ENCODE measurements at regions not wholly inside any gene's neighbourhood (a gene's known extent, or its start where the extent isn't known, plus 50 kb on each side); places are given as distances from the start of the nearest gene placed in this dataset.

DNA sequence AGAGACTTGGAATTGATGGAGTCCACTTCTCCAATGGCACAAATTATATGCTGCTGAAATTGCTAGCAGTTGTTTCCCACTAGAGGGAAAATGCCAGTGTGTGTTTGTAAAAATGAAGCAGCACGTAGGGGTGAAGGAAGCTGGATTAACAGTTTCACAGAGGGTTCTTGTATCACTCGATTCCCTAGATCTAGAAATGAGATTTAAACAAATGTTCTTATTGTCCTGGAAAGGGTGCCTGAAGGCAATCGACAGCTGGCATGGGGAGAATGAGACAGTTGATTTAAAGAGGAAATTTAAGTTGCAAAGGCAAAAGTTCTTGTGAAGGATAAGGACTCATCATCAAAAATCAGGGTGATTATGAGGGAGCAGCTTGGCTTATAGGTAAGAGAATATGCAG lies 234.8 kb upstream of the ARPP21 start:
- Histone ChIP-seq H3K4me3 (ENCODE audit: low read length) (no peak overlapping the region), H3K9me3 (ENCODE audit: low read length) (no peaks in the 10 kb centered on the region), H3K4me1 (ENCODE audit: insufficient read depth, low read length) (no peaks in the 10 kb centered on the region), H3K36me3 (ENCODE audit: insufficient read depth, low read length) (no peaks in the 10 kb centered on the region), H2AFZ (ENCODE audit: low read depth, low read length) (no peak overlapping the region), H3K27me3 (ENCODE audit: insufficient read depth, low read length) (no peaks in the 10 kb centered on the region)

DNA sequence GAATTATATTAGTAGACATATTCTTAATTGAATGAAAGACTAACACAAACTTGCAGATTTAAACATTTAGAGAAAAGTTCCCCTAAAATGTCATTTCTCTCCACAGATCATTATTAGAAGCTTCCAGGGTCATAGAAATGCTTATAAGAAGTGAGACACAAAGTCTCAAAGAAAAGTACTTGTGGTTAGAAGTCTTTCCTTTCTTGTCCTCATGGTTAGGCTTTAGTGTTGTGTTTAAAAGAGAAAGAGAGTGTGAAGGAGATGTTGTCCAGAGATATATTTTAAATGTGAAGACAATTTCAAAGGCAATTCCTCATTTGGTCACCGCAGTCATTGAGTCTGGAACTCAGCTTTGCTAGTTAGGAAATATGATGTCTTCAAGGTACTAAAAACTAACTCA lies 230.4 kb upstream of the ARPP21 start:
- Histone ChIP-seq H3K36me3 (ENCODE audit: insufficient read depth, low read length) (no peaks in the 10 kb centered on the region), H3K4me3 (ENCODE audit: low read length) (no peak overlapping the region), H3K27me3 (ENCODE audit: insufficient read depth, low read length) (no peaks in the 10 kb centered on the region), H3K4me1 (ENCODE audit: insufficient read depth, low read length) (no peaks in the 10 kb centered on the region), H2AFZ (ENCODE audit: low read depth, low read length) (no peak overlapping the region), H3K9me3 (ENCODE audit: low read length) (no peaks in the 10 kb centered on the region)

DNA sequence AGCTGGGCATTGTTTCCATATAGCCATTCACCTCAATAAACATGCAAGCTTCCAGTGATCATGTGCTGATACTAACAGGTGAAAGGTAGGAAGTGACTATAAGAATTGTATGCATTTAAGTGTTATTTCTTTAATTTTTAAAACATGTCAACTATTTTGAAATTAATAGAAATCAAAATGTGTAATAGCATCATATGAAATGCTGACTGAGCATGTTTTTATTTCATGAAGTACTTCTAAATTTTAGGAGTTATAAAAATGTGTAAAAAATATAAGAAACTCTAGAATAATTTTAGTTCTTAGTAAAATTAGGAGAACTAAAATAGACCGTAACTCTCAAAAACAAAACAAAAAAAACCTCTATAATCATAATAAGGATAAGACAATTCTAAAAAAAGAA lies 229.3 kb upstream of the ARPP21 start:
- H3K27me3 ChIP-seq (ENCODE audit: insufficient read depth, low read length) = no peaks in the 10 kb centered on the region
- H3K4me1 ChIP-seq (ENCODE audit: insufficient read depth, low read length) = no peaks in the 10 kb centered on the region
- no peak overlapping the region for H3K4me3 ChIP-seq (ENCODE audit: low read length)
- no peaks in the 10 kb centered on the region for H3K36me3 ChIP-seq (ENCODE audit: insufficient read depth, low read length)
- H2AFZ ChIP-seq (ENCODE audit: low read depth, low read length) = no peak overlapping the region
- no peaks in the 10 kb centered on the region for H3K9me3 ChIP-seq (ENCODE audit: low read length)

DNA sequence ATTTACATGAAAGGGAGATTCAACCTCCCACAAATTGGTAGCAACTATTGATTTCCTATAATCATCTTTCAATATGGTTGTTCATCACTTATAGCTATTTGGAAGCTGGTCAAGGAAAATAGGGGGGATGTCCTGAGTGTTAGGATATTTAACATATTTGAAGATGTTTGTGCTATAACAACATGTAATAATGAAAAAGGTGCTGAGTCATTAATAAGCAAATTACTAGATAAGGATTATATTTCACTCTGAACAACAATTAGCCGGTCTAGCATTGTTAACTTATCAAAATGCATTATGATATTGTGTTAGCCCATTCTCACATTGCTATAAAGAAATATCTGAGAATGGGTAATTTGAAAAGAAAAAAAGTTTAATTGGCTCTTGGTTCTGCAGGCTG lies 225.8 kb upstream of the ARPP21 start:
- H2AFZ ChIP-seq (ENCODE audit: low read depth, low read length) = no peak overlapping the region
- no peaks in the 10 kb centered on the region for H3K4me1 ChIP-seq (ENCODE audit: insufficient read depth, low read length)
- H3K9me3 ChIP-seq (ENCODE audit: low read length) = no peaks in the 10 kb centered on the region
- H3K4me3 ChIP-seq (ENCODE audit: low read length) = no peak overlapping the region
- no peaks in the 10 kb centered on the region for H3K27me3 ChIP-seq (ENCODE audit: insufficient read depth, low read length)
- H3K36me3 ChIP-seq (ENCODE audit: insufficient read depth, low read length) = no peaks in the 10 kb centered on the region

DNA sequence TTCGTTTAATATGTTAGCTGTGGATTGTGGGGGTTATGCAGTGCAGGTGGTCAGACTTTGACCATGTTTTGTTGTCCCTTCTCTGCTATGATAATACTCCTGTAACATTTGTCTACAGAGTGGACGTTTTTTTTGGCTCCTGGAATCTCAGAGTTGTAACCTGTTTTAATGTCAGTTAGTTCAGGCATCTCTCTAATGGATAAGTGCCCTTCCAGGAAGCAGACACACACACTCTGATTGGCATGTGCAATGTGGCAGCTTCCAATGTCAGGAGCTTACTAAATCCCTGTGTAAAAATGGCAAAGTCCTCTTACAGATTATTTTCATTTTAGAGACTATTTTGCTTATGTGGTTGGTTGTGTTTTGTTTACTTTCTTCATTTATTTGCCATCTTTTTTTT lies 222.2 kb upstream of the ARPP21 start:
- no peaks in the 10 kb centered on the region for H3K36me3 ChIP-seq (ENCODE audit: insufficient read depth, low read length)
- no peak overlapping the region for H2AFZ ChIP-seq (ENCODE audit: low read depth, low read length)
- H3K4me1 ChIP-seq (ENCODE audit: insufficient read depth, low read length) = no peaks in the 10 kb centered on the region
- no peaks in the 10 kb centered on the region for H3K9me3 ChIP-seq (ENCODE audit: low read length)
- H3K4me3 ChIP-seq (ENCODE audit: low read length) = no peak overlapping the region
- no peaks in the 10 kb centered on the region for H3K27me3 ChIP-seq (ENCODE audit: insufficient read depth, low read length)

DNA sequence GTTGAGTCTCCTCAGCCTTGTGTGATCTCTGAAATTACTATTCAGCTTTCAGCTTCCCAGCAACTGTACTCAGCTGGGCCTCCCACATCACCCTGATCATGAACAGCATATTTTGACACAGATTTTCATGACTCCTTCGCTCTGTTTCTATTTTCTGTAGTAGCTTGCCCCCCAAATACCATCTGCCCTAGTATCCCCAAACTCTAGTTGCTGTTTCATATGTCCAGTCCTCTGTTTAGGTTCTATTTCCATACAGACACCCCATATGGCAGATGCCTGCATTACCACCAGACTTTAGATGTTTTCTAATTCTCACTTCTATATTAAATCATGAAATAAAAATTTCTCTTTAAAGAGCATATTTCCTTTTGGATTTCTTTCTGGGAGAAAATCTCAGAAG lies 217.2 kb upstream of the ARPP21 start:
- Histone ChIP-seq H3K27me3 (ENCODE audit: insufficient read depth, low read length) (no peaks in the 10 kb centered on the region), H3K9me3 (ENCODE audit: low read length) (no peaks in the 10 kb centered on the region), H3K4me1 (ENCODE audit: insufficient read depth, low read length) (no peaks in the 10 kb centered on the region), H2AFZ (ENCODE audit: low read depth, low read length) (no peak overlapping the region), H3K4me3 (ENCODE audit: low read length) (no peak overlapping the region), H3K36me3 (ENCODE audit: insufficient read depth, low read length) (no peaks in the 10 kb centered on the region)

DNA sequence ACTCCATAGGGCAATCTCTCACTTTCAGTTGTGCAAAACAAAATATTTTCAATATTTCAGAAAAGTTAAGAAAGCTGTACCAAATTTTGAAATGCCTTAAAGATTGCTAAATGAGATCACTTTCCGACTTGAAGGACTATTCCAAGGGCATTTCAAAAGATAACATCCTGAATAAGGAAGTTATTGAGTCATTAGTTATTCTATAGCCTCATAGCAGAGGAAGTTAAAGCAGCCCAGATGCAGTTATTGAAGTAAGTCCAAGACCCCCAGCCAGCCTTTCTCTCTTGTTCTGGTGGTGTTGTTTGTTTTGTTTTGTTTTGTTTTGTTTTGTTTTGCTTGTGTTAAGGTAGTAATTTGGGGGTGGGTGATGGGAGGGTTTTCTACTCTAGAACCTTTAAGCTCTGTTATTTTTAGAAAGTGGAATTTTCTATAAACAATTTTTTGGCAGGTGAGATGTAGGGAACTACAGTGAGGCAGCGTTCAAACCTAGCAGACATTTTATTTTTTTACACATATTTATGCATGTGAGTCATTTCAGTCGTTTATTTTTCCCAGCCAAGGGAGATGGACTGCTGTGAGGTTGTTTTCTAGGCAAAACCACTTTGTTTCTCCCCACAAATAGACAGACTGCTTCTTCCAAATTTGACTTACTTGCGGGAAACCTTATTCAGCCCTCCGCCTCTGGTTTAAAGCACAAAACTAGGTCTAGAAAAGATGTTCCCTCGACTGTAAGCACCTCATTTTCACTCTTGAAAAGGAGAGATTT lies 216.3 kb upstream of the ARPP21 start:
- no peaks in the 10 kb centered on the region for H3K27me3 ChIP-seq (ENCODE audit: insufficient read depth, low read length)
- H3K9me3 ChIP-seq (ENCODE audit: low read length) = no peaks in the 10 kb centered on the region
- no peak overlapping the region for H3K4me3 ChIP-seq (ENCODE audit: low read length)
- H3K36me3 ChIP-seq (ENCODE audit: insufficient read depth, low read length) = no peaks in the 10 kb centered on the region
- H3K4me1 ChIP-seq (ENCODE audit: insufficient read depth, low read length) = no peaks in the 10 kb centered on the region
- H2AFZ ChIP-seq (ENCODE audit: low read depth, low read length) = no peak overlapping the region

DNA sequence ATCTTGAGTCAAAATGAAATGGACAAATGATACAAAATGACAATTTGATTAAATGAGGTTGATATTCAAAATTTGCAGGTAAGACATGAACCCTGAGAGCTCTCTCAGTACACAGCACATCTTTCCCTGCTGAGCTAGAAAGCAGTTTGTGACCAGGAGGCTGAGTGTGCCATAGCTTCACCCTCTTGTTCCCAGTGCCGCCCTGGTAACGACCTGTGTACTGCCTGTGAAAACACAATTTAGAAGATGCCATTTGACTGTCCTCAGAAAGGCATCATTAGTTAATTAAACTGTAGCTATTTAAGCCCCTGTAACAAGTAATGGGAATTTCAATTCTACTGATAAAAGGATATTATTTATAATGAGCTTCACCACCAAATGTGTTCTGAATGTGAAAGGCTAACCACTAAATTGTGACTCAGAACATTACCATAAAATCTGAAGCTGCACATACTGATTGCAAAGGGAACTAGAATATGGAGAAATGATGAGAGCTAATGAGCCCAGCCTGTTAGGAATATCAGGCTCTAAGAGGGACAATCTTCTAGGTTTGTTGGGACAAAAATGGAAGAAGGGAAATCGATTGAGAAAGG lies 212.9 kb upstream of the ARPP21 start:
- Histone ChIP-seq H3K9me3 (ENCODE audit: low read length) (no peaks in the 10 kb centered on the region), H3K27me3 (ENCODE audit: insufficient read depth, low read length) (no peaks in the 10 kb centered on the region), H2AFZ (ENCODE audit: low read depth, low read length) (no peak overlapping the region), H3K36me3 (ENCODE audit: insufficient read depth, low read length) (no peaks in the 10 kb centered on the region), H3K4me3 (ENCODE audit: low read length) (no peak overlapping the region), H3K4me1 (ENCODE audit: insufficient read depth, low read length) (no peaks in the 10 kb centered on the region)

DNA sequence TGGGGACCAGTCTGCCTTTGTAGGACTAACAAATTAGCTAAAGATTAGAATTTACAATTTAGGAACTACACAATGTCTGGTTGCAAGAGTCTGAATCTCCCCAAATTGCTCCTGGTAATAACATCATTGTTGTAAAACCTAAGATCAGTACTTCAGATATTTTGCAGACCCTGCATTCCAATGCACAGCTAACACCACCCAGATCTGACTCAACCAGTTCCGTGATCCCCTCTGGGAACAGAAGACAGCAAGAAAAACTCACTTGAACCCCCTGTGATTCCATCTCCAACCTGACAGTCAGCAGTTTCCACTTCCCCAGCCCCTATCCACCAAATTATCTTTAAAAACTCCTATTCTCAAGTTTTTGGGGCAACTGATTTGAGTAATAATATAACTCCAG lies 201.9 kb upstream of the ARPP21 start:
- Histone ChIP-seq H3K4me3 (ENCODE audit: low read length) (no peak overlapping the region), H3K4me1 (ENCODE audit: insufficient read depth, low read length) (no peaks in the 10 kb centered on the region), H3K27me3 (ENCODE audit: insufficient read depth, low read length) (no peaks in the 10 kb centered on the region), H3K36me3 (ENCODE audit: insufficient read depth, low read length) (no peaks in the 10 kb centered on the region), H2AFZ (ENCODE audit: low read depth, low read length) (no peak overlapping the region), H3K9me3 (ENCODE audit: low read length) (no peaks in the 10 kb centered on the region)

DNA sequence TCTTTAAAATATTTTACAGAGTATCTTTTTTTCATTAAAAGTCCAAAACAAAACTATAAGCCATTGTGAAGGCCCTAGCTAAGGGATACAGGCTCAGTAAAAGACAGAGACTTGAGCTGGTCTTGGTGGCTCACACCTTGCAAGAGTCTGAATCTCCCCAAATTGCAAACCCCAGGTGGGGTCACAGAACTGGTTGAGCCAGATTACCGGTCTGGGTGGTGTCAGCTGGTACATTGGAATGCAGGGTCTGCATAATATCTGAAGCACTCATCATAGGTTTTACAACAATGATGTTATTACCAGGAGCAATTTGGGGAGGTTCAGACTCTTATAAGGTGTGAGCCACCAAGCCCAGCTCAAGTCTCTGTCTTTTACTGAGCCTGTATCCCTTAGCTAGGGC lies 201.2 kb upstream of the ARPP21 start:
- Histone ChIP-seq H3K27me3 (ENCODE audit: insufficient read depth, low read length) (no peaks in the 10 kb centered on the region), H3K36me3 (ENCODE audit: insufficient read depth, low read length) (no peaks in the 10 kb centered on the region), H2AFZ (ENCODE audit: low read depth, low read length) (no peak overlapping the region), H3K4me1 (ENCODE audit: insufficient read depth, low read length) (no peaks in the 10 kb centered on the region), H3K9me3 (ENCODE audit: low read length) (no peaks in the 10 kb centered on the region), H3K4me3 (ENCODE audit: low read length) (no peak overlapping the region)

DNA sequence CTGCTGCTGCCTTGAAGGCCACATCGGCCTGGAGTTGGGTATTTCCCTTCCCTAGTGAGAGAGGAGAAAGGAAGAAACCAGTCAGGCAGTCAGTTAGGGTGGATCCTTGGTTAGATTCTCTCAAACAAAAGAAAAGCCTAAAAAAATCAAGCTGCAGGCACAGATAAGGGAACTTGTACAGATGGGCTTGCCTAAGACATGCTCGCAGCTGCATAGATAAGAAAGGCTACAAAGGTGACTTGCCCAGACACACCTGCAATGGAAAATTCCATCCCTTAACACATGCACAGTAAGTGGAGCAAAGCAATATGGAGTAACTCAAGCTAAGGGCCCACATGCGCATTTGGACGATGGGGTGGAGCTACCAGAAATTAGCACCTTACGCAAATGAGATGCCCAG lies 199.7 kb upstream of the ARPP21 start:
- H3K36me3 ChIP-seq (ENCODE audit: insufficient read depth, low read length) = no peaks in the 10 kb centered on the region
- no peaks in the 10 kb centered on the region for H3K4me1 ChIP-seq (ENCODE audit: insufficient read depth, low read length)
- no peak overlapping the region for H3K4me3 ChIP-seq (ENCODE audit: low read length)
- no peaks in the 10 kb centered on the region for H3K9me3 ChIP-seq (ENCODE audit: low read length)
- H3K27me3 ChIP-seq (ENCODE audit: insufficient read depth, low read length) = no peaks in the 10 kb centered on the region
- H2AFZ ChIP-seq (ENCODE audit: low read depth, low read length) = no peak overlapping the region

DNA sequence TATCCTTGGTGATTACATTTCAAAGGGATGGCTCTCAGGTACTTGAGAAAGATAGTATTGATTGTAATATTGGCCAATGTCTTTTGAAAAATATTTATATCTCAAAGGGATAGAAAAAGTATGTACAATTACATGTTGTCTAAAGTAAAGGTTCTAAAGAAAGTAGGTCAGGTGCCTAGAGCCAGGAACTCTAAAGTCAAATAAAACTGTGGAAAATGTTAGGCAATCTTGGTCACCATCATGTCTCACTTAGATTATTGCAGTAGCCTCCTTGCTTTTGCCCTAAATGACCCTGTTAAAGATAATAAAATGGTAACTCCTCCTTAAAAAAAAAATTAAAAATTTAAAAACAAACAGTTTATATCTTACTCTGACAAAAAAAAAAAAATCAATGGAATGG lies 198.5 kb upstream of the ARPP21 start:
- Histone ChIP-seq H3K36me3 (ENCODE audit: insufficient read depth, low read length) (no peaks in the 10 kb centered on the region), H3K4me3 (ENCODE audit: low read length) (no peak overlapping the region), H3K9me3 (ENCODE audit: low read length) (no peaks in the 10 kb centered on the region), H2AFZ (ENCODE audit: low read depth, low read length) (no peak overlapping the region), H3K27me3 (ENCODE audit: insufficient read depth, low read length) (no peaks in the 10 kb centered on the region), H3K4me1 (ENCODE audit: insufficient read depth, low read length) (no peaks in the 10 kb centered on the region)

DNA sequence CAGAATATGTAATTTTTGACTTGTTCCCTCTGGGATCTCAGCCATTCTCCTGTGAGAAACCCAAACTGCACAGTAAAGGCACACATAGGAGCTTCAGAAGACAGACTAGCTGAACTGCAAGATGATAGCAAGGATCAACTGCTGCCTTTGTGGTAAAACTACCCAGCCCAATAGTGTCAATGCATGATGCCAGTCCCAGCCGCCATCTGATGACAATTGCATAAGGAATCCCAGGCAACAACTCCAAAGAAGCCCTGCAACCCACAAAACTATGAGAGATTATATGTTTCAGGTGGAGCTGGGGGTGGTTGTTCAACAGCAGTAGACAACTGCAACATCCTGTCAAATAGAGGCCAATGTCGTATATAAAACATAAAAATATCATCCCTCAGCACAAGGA lies 192.4 kb upstream of the ARPP21 start:
- Histone ChIP-seq H3K4me1 (ENCODE audit: insufficient read depth, low read length) (no peaks in the 10 kb centered on the region), H2AFZ (ENCODE audit: low read depth, low read length) (no peak overlapping the region), H3K4me3 (ENCODE audit: low read length) (no peak overlapping the region), H3K9me3 (ENCODE audit: low read length) (no peaks in the 10 kb centered on the region), H3K27me3 (ENCODE audit: insufficient read depth, low read length) (no peaks in the 10 kb centered on the region), H3K36me3 (ENCODE audit: insufficient read depth, low read length) (no peaks in the 10 kb centered on the region)

DNA sequence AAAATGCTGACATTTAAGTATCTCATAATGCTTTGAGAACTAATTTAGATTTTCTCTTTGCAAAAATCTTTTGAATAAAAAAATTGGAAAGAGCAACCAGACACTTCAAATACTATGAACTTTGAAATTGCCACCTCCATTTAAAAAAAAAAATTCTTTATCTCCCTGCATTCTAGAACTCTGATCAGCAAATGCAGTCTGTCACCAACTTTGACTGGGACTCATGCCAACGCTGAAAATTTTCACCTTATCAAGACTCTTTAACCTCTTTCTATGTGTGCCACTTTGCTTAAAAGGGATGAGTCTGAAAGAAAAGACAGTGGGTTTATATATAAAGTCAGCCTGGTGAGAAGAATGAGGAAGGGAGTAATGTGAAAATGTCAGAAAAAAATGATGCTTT lies 191.2 kb upstream of the ARPP21 start:
- Histone ChIP-seq H3K4me1 (ENCODE audit: insufficient read depth, low read length) (no peaks in the 10 kb centered on the region), H3K9me3 (ENCODE audit: low read length) (no peaks in the 10 kb centered on the region), H3K36me3 (ENCODE audit: insufficient read depth, low read length) (no peaks in the 10 kb centered on the region), H3K4me3 (ENCODE audit: low read length) (no peak overlapping the region), H3K27me3 (ENCODE audit: insufficient read depth, low read length) (no peaks in the 10 kb centered on the region), H2AFZ (ENCODE audit: low read depth, low read length) (no peak overlapping the region)

All from neuron (in vitro differentiated cells).